HG03520 (cell line): ENCODE measurements at regions not wholly inside any gene's neighbourhood (a gene's known extent, or its start where the extent isn't known, plus 50 kb on each side); places are given as distances from the start of the nearest gene placed in this dataset.

ENCODE experiments used
- ATAC-seq: cut with Tn5 transposase; IDR thresholded peaks from one replicate; pipeline ENCODE4 v1.9.1; 2021; ENCODE audit warnings: mild to moderate bottlenecking, moderate library complexity; ENCODE audit not compliant: unreplicated experiment

GRCh38 chr12:9260931-9261330, 52.7 kb upstream of the PZP start:
- no peak for ATAC-seq

GRCh38 chr12:9258676-9259075, 50.5 kb upstream of the PZP start:
- no peak for ATAC-seq
